HCT116 (cell line): ENCODE measurements at regions not wholly inside any gene's neighbourhood (a gene's known extent, or its start where the extent isn't known, plus 50 kb on each side); places are given as distances from the start of the nearest gene placed in this dataset.

ENCODE experiments used
- ATAC-seq: fragments of 200-7000 bp; cut with Tn5 transposase; 2 replicates; pipeline ENCODE4 v1.9.1; 2020; ENCODE audit warnings: mild to moderate bottlenecking, moderate library complexity
- BruUV-seq: library from RNA; stranded (reverse); fragments of 400-500 nt; replicated peaks from 2 replicates; lab custom pipeline; 2021; lab: Mats Ljungman, UMichigan
- CTCF ChIA-PET: fragments of 300-600 bp; sonication (Branson Sonifier 250); formaldehyde crosslinking; loops from one replicate; lab custom pipeline; 2021; ENCODE audit warnings: antibody characterized with exemption; lab: Charles Lee
- POLR2A ChIA-PET: fragments of 300-600, 350-600 bp; sonication (Branson Sonifier 250); formaldehyde crosslinking; loops from one replicate; lab custom pipeline; 2021; ENCODE audit warnings: antibody characterized with exemption; lab: Charles Lee
- RAD21 ChIA-PET, 2 experiments: fragments of 300-600 bp; sonication (Branson Sonifier 250); formaldehyde crosslinking; loops; one replicate each; lab custom pipeline; 2023; ENCODE audit warnings: low total read pairs in 2 of 2; ENCODE audit not compliant: uncharacterized antibody in 2 of 2, unreplicated experiment in 2 of 2, low non-redundant PET in 1 of 2; lab: Charles Lee
- DNase-seq: peaks from one replicate; pipeline ENCODE4 v3.0.0-alpha.2; 2010; ENCODE audit warnings: low read depth, low spot score
- H2AFZ ChIP-seq: fragments of 200-600 bp; shearing (Covaris generic), sonication (generic); 2 replicates; pipeline ENCODE4 v1.6.1; 2017; ENCODE audit warnings: low read depth, mixed run types, mixed read lengths, antibody characterized with exemption, low read length; ENCODE audit not compliant: poor library complexity, severe bottlenecking
- H3K27ac ChIP-seq: 2 replicates; pipeline ENCODE4 v1.5.1; 2012; ENCODE audit warnings: low read depth, low read length
- H3K27me3 ChIP-seq: fragments of 200-600 bp; sonication (generic); 2 replicates; pipeline ENCODE4 v1.6.1; 2016; ENCODE audit warnings: mixed run types, low read length, mixed read lengths; ENCODE audit not compliant: insufficient read depth
- H3K36me3 ChIP-seq, 2 experiments: fragments of 200-500 bp in 1 of 2; fragments of 200-600 bp in 1 of 2; sonication (Bioruptor generic) in 1 of 2; sonication (generic) in 1 of 2; 2 replicates each; pipeline versions ENCODE4 v1.5.1 to v1.6.1; 2014 to 2016; ENCODE audit warnings: low read length in 2 of 2, inconsistent platforms in 1 of 2, mixed read lengths in 1 of 2, mixed run types in 1 of 2; ENCODE audit not compliant: insufficient read depth in 2 of 2, control insufficient read depth in 1 of 2
- H3K4me1 ChIP-seq, 2 experiments: fragments of 200-600 bp in 1 of 2; sonication (generic) in 1 of 2; 2 replicates each; pipeline versions ENCODE4 v1.5.1 to v1.6.1; 2012 to 2017; ENCODE audit warnings: low read length in 2 of 2, inconsistent platforms in 1 of 2, mild to moderate bottlenecking in 1 of 2, mixed read lengths in 1 of 2, mixed run types in 1 of 2, moderate library complexity in 1 of 2; ENCODE audit not compliant: insufficient read depth in 2 of 2, control insufficient read depth in 1 of 2
- H3K4me2 ChIP-seq: fragments of 200-600 bp; sonication (generic); 2 replicates; pipeline ENCODE4 v1.6.1; 2017; ENCODE audit warnings: mixed run types, low read length, mixed read lengths
- H3K4me3 ChIP-seq, 2 experiments: fragments of 200-600 bp in 1 of 2; sonication (generic) in 1 of 2; replicated peaks in 1 of 2; 2 replicates each; pipeline ENCODE4 v1.5.1; 2011 to 2016; ENCODE audit warnings: low read length in 2 of 2, control low read depth in 1 of 2, low read depth in 1 of 2, mild to moderate bottlenecking in 1 of 2, mixed read lengths in 1 of 2, mixed run types in 1 of 2
- H3K79me2 ChIP-seq: fragments of 200-600 bp; sonication (generic); 2 replicates; pipeline ENCODE4 v1.6.1; 2017; ENCODE audit warnings: mild to moderate bottlenecking, mixed run types, low read length, moderate library complexity, mixed read lengths; ENCODE audit not compliant: insufficient read depth
- H3K9ac ChIP-seq: fragments of 200-600 bp; sonication (generic); 2 replicates; pipeline ENCODE4 v1.6.1; 2016; ENCODE audit warnings: low read length, mixed read lengths
- H3K9me2 ChIP-seq: fragments of 200-600 bp; sonication (generic), shearing (Covaris generic); 2 replicates; pipeline ENCODE4 v1.6.1; 2017; ENCODE audit warnings: mixed run types, mild to moderate bottlenecking, moderate library complexity; ENCODE audit not compliant: insufficient read depth
- H3K9me3 ChIP-seq, 2 experiments: fragments of 200-500 bp in 1 of 2; fragments of 200-600 bp in 1 of 2; sonication (Bioruptor generic) in 1 of 2; sonication (generic) in 1 of 2; 2 replicates each; pipeline ENCODE4 v1.6.1; 2014 to 2017; ENCODE audit warnings: low read length in 2 of 2, mixed read lengths in 2 of 2, inconsistent platforms in 1 of 2, low read depth in 1 of 2, mild to moderate bottlenecking in 1 of 2, mixed run types in 1 of 2, moderate library complexity in 1 of 2; ENCODE audit not compliant: control insufficient read depth in 1 of 2, insufficient read depth in 1 of 2
- H4K20me1 ChIP-seq: fragments of 200-600 bp; sonication (generic), shearing (Covaris generic); 2 replicates; pipeline ENCODE4 v1.6.1; 2017; ENCODE audit warnings: mixed run types, mild to moderate bottlenecking, moderate library complexity; ENCODE audit not compliant: insufficient read depth
- CBX3 ChIP-seq: IDR thresholded peaks from 2 replicates; pipeline ENCODE4 v1.6.1; 2012; ENCODE audit warnings: low read depth
- CEBPB ChIP-seq: IDR thresholded peaks from 2 replicates; pipeline ENCODE4 v1.6.1; 2012; ENCODE audit warnings: low read depth
- EGR1 ChIP-seq: IDR thresholded peaks from 2 replicates; pipeline ENCODE4 v1.6.1; 2012; ENCODE audit warnings: low read depth
- EZH2 ChIP-seq: fragments of 200-600 bp; sonication (generic); IDR thresholded peaks from 2 replicates; pipeline ENCODE4 v1.6.1; 2017; ENCODE audit warnings: antibody characterized with exemption, mixed run types
- FOSL1 ChIP-seq: IDR thresholded peaks from 2 replicates; pipeline ENCODE4 v1.6.1; 2012; ENCODE audit warnings: low read depth
- JUND ChIP-seq: IDR thresholded peaks from 2 replicates; pipeline ENCODE4 v1.6.1; 2012
- POLR2A ChIP-seq: IDR thresholded peaks from 2 replicates; pipeline ENCODE4 v1.7.0; 2011; ENCODE audit warnings: borderline replicate concordance; ENCODE audit not compliant: insufficient read depth, insufficient read length; ENCODE audit errors: extremely low read depth
- SIN3A ChIP-seq: IDR thresholded peaks from 2 replicates; pipeline ENCODE4 v1.6.1; 2012; ENCODE audit warnings: low read depth
- SP1 ChIP-seq: IDR thresholded peaks from 2 replicates; pipeline ENCODE4 v1.6.1; 2012; ENCODE audit warnings: low read depth
- SRF ChIP-seq: IDR thresholded peaks from 2 replicates; pipeline ENCODE4 v1.6.1; 2012; ENCODE audit warnings: low read depth
- TCF7L2 ChIP-seq: IDR thresholded peaks from 2 replicates; pipeline ENCODE4 v1.7.0; 2011; ENCODE audit warnings: borderline replicate concordance, inconsistent platforms; ENCODE audit not compliant: insufficient read depth, insufficient read length; ENCODE audit errors: extremely low read depth
- YY1 ChIP-seq: IDR thresholded peaks from 2 replicates; pipeline ENCODE4 v1.6.1; 2011; ENCODE audit warnings: low read length, low read depth, moderate library complexity, mild to moderate bottlenecking; ENCODE audit not compliant: insufficient replicate concordance; ENCODE audit errors: extremely low read depth
- ZFX ChIP-seq: fragments of 450-650 bp; IDR thresholded peaks from 2 replicates; pipeline ENCODE4 v1.6.1; 2017
- intact Hi-C: fragments of 100-400 bp; cut with micrococcal nuclease; formaldehyde crosslinking; loops from 2 replicates; pipeline ENCODE4 v1.10.0; 2022
- TF ChIP-seq, protein P1 (sequence below): IDR thresholded peaks from 2 replicates; pipeline ENCODE4 v1.6.1; 2011; ENCODE audit warnings: mild to moderate bottlenecking, low read length, moderate library complexity; ENCODE audit not compliant: insufficient replicate concordance; ENCODE audit errors: extremely low read depth

DNA sequence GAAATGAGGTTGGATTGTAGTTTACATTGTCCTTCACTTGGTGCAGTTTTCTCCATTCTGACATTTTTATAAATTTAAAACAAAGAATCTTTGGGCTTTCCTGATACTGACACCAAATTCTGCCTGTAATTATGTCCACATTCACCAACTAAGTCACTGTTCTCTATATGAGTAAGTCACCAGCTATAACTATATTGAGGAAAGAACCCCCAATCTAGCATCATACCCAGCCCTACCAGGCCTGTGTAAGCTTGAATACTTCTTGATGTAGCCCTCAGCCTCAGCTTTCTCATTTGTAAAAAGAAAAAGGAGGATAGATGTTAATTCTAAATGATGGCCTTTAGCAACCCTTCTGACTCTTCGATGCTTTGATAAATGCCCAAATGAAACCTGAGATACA, 112.7 kb upstream of the FST start:
- no peaks in the 10 kb centered on the region for H4K20me1 ChIP-seq
- POLR2A ChIA-PET: no interaction called here
- no peak overlapping the region for H2AFZ ChIP-seq
- ATAC-seq (no peak), DNase-seq (no peak)
- H3K4me1 ChIP-seq: no peaks in the 10 kb centered on the region
- no peak overlapping the region for H3K4me3 ChIP-seq
- no TSS peak for BruUV-seq
- H3K9me2 ChIP-seq: no peaks in the 10 kb centered on the region
- RAD21 ChIA-PET: no interaction called here
- CTCF ChIA-PET: no interaction called here
- no peak overlapping the region for H3K9ac ChIP-seq
- no peak for TF ChIP-seq CBX3
- no peak for TF ChIP-seq SRF
- TF ChIP-seq TCF7L2: no peak
- no peak for TF ChIP-seq POLR2A
- no peak for TF ChIP-seq YY1
- TF ChIP-seq CEBPB: no peak
- TF ChIP-seq, protein P1, sequence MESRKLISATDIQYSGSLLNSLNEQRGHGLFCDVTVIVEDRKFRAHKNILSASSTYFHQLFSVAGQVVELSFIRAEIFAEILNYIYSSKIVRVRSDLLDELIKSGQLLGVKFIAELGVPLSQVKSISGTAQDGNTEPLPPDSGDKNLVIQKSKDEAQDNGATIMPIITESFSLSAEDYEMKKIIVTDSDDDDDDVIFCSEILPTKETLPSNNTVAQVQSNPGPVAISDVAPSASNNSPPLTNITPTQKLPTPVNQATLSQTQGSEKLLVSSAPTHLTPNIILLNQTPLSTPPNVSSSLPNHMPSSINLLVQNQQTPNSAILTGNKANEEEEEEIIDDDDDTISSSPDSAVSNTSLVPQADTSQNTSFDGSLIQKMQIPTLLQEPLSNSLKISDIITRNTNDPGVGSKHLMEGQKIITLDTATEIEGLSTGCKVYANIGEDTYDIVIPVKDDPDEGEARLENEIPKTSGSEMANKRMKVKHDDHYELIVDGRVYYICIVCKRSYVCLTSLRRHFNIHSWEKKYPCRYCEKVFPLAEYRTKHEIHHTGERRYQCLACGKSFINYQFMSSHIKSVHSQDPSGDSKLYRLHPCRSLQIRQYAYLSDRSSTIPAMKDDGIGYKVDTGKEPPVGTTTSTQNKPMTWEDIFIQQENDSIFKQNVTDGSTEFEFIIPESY: no peak
- no peak for TF ChIP-seq JUND
- no peak for TF ChIP-seq SP1
- no peak for TF ChIP-seq EZH2
- no peak for TF ChIP-seq ZFX
- TF ChIP-seq FOSL1: no peak
- TF ChIP-seq EGR1: no peak
- no peak for TF ChIP-seq SIN3A
- H3K4me2 ChIP-seq: no peak overlapping the region
- no peak overlapping the region for H3K27ac ChIP-seq
- intact Hi-C loops: no loop called here
- no peaks in the 10 kb centered on the region for H3K9me3 ChIP-seq
- H3K27me3 ChIP-seq: no peaks in the 10 kb centered on the region
- no peaks in the 10 kb centered on the region for H3K79me2 ChIP-seq
- no peaks in the 10 kb centered on the region for H3K36me3 ChIP-seq
